OCI-LY7 (cell line): ENCODE measurements at regions not wholly inside any gene's neighbourhood (a gene's known extent, or its start where the extent isn't known, plus 50 kb on each side); places are given as distances from the start of the nearest gene placed in this dataset.

ENCODE experiments used
- EZH2phosphoT487 ChIP-seq: fragments of 200-600 bp; sonication (generic); IDR thresholded peaks from 2 replicates; pipeline ENCODE4 v1.6.1; 2018; ENCODE audit warnings: low read depth, borderline replicate concordance, mild to moderate bottlenecking, mixed run types, antibody characterized with exemption, low read length, moderate library complexity, mixed read lengths
- TF ChIP-seq, protein P1 (sequence below): fragments of 200-600 bp; sonication (generic); conservative IDR thresholded peaks from 2 replicates; pipeline ENCODE4 v1.5.1; 2014; ENCODE audit warnings: mild to moderate bottlenecking, antibody characterized with exemption, low read length, moderate library complexity, mixed read lengths

DNA sequence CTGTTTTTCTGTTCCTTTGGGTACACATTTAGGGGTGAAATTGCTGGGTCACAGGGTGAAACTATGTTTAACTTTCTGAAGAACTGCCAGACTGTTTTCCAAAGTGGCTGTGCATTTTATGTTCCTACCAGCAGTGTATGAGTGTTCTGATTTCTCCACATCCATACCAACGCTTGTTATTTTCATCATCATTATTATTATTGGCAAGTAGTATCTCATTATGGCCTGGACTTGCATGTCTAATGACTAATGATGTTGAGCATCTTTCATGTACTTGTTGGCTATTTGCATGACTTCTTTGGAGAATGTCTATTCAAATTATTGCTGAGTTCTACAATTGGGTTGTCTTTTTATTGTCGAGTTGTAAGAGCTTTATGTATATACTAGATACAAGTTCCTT, 321.8 kb upstream of the HTR2A start:
- TF ChIP-seq, protein P1, sequence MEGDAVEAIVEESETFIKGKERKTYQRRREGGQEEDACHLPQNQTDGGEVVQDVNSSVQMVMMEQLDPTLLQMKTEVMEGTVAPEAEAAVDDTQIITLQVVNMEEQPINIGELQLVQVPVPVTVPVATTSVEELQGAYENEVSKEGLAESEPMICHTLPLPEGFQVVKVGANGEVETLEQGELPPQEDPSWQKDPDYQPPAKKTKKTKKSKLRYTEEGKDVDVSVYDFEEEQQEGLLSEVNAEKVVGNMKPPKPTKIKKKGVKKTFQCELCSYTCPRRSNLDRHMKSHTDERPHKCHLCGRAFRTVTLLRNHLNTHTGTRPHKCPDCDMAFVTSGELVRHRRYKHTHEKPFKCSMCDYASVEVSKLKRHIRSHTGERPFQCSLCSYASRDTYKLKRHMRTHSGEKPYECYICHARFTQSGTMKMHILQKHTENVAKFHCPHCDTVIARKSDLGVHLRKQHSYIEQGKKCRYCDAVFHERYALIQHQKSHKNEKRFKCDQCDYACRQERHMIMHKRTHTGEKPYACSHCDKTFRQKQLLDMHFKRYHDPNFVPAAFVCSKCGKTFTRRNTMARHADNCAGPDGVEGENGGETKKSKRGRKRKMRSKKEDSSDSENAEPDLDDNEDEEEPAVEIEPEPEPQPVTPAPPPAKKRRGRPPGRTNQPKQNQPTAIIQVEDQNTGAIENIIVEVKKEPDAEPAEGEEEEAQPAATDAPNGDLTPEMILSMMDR: no peak
- no peak for TF ChIP-seq EZH2phosphoT487
